ENCODE measurements at regions not wholly inside any gene's neighbourhood (a gene's known extent, or its start where the extent isn't known, plus 50 kb on each side); places are given as distances from the start of the nearest gene placed in this dataset.

GRCh38 chr3:124048967-124049798 lies 57.3 kb upstream of the ROPN1 start:
- Histone ChIP-seq H3K4me3 (ENCODE audit: extremely low read depth in 1 of 4, insufficient read depth in 2 of 4, low read depth in 3 of 4, low read length in 4 of 4) (no peak overlapping the region), H2AK5ac (ENCODE audit: low read depth, low read length) (no peak overlapping the region), H3K27me3 (replicated peaks in 1 of 4; ENCODE audit: control insufficient read depth in 3 of 4, extremely low read depth in 1 of 4, insufficient read depth in 3 of 4, low read length in 3 of 4) (peaks cover 0 to 1% (median 0%) of the 10 kb centered on the region in 4 experiments; a peak in 1 of 7 replicates), H2BK12ac (ENCODE audit: low read depth, low read length) (no peak overlapping the region), H3K36me3 (ENCODE audit: control insufficient read depth in 2 of 4, insufficient read depth in 4 of 4, low read length in 3 of 4) (no peaks in the 10 kb centered on the region), H3K9me3 (ENCODE audit: insufficient read depth in 2 of 2, low read depth in 1 of 2, low read length in 1 of 2) (no peaks in the 10 kb centered on the region), H2BK120ac (replicated peaks; ENCODE audit: low read depth, low read length) (no peak overlapping the region), H2BK20ac (ENCODE audit: low read length) (no peak overlapping the region), H3K56ac (replicated peaks; ENCODE audit: insufficient read length, low read depth, low read length) (no peak overlapping the region), H3K79me1 (ENCODE audit: low read depth, low read length) (no peaks in the 10 kb centered on the region), H3K23me2 (ENCODE audit: low read depth, low read length) (no peaks in the 10 kb centered on the region), H4K91ac (replicated peaks; ENCODE audit: insufficient read length, low read length) (no peak overlapping the region), H3K9ac (replicated peaks in 1 of 4; ENCODE audit: extremely low read depth in 1 of 4, low read depth in 3 of 4, low read length in 3 of 4) (no peak overlapping the region), H3K4me2 (ENCODE audit: insufficient read depth in 1 of 2, low read depth in 2 of 2, low read length in 2 of 2) (no peak overlapping the region), H3K4ac (replicated peaks; ENCODE audit: insufficient read length, low read depth, low read length) (no peak overlapping the region), H2BK15ac (ENCODE audit: low read length) (no peak overlapping the region), H2BK5ac (ENCODE audit: low read depth, low read length) (no peak overlapping the region), H2AFZ (ENCODE audit: low read length) (no peak overlapping the region), H3K23ac (ENCODE audit: insufficient read length) (no peak overlapping the region), H4K8ac (ENCODE audit: extremely low read depth, insufficient read depth, low read length) (no peak overlapping the region), H4K20me1 (replicated peaks in 1 of 2; ENCODE audit: control insufficient read depth in 1 of 2, insufficient read depth in 2 of 2, low read length in 2 of 2) (no peaks in the 10 kb centered on the region), H3K14ac (ENCODE audit: insufficient read length) (no peak overlapping the region), H3K79me2 (ENCODE audit: control insufficient read depth in 1 of 2, insufficient read depth in 2 of 2, low read length in 2 of 2) (no peaks in the 10 kb centered on the region), H3K18ac (ENCODE audit: extremely low read depth, low read length) (no peak overlapping the region), H3K27ac (ENCODE audit: low read depth, low read length) (no peak overlapping the region), H3K4me1 (replicated peaks in 1 of 4; ENCODE audit: control insufficient read depth in 3 of 4, insufficient read depth in 4 of 4, low read length in 3 of 4) (no peaks in the 10 kb centered on the region), H4K5ac (ENCODE audit: insufficient read length, low read depth, low read length) (no peak overlapping the region)
- no peak for FAIRE-seq
- ChIA-PET CTCF (ENCODE audit: partially characterized antibody) (interaction anchor here (0.6 to 3.7 kb wide), 6 partner anchors 9 to 233 kb away, joined by 3 to 13 read pairs (median 6); no protein-coding TSS in a partner anchor), POLR2A (ENCODE audit: partially characterized antibody) (interaction anchor here (0.6 to 1.3 kb wide), 2 partner anchors 12 to 679 kb away, joined by 3 to 4 read pairs; no protein-coding TSS in a partner anchor)
- no peak for TF ChIP-seq TAF1 (IDR thresholded peaks at IDR 0.05; ENCODE audit: low read depth, low read length)
- no peak for TF ChIP-seq EP300 (IDR thresholded peaks at IDR 0.05; ENCODE audit: borderline replicate concordance in 1 of 2, low read depth in 2 of 2, low read length in 2 of 2)
- TF ChIP-seq RBBP5 (IDR thresholded peaks at IDR 0.05; ENCODE audit: borderline replicate concordance, low read depth, low read length) = no peak
- TF ChIP-seq RFX5 (IDR thresholded peaks at IDR 0.05; ENCODE audit: borderline replicate concordance, low read depth, low read length) = no peak
- no peak for TF ChIP-seq CHD1 (IDR thresholded peaks at IDR 0.05; ENCODE audit: low read depth, low read length)
- TF ChIP-seq SP4 (IDR thresholded peaks at IDR 0.05; ENCODE audit: low read length) = no peak
- no peak for TF ChIP-seq JUN (IDR thresholded peaks at IDR 0.05; ENCODE audit: low read depth, low read length)
- TF ChIP-seq, protein P1, sequence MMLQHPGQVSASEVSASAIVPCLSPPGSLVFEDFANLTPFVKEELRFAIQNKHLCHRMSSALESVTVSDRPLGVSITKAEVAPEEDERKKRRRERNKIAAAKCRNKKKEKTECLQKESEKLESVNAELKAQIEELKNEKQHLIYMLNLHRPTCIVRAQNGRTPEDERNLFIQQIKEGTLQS (IDR thresholded peaks at IDR 0.05; ENCODE audit: insufficient read depth, low read depth, low read length) = no peak
- TF ChIP-seq MAFK (IDR thresholded peaks at IDR 0.05; ENCODE audit: low read depth, low read length) = no peak
- TF ChIP-seq GABPA (IDR thresholded peaks at IDR 0.05; ENCODE audit: borderline replicate concordance, insufficient read depth, low read length) = no peak
- DNase-seq (ENCODE audit: low read depth in 1 of 2, low spot score in 2 of 2) = no peak
- WGBS, 2 experiments (ENCODE audit: extremely low coverage in 1 of 2, insufficient coverage in 1 of 2, insufficient read length in 1 of 2, insufficient replicate concordance in 2 of 2, low coverage in 1 of 2, low lambda C conversion rate in 2 of 2, missing lambda C conversion rate in 1 of 2) = 84% methylated on average over 6 of the region's 6 CpGs; no CpG with 5 or more reads in 1 of the 2 experiments
